Endothelial cell of umbilical vein (primary cell): ENCODE measurements at regions not wholly inside any gene's neighbourhood (a gene's known extent, or its start where the extent isn't known, plus 50 kb on each side); places are given as distances from the start of the nearest gene placed in this dataset.

Source experiments
- BruUV-seq: library from RNA; stranded (reverse); fragments of 400-500 nt; replicated peaks from 2 replicates; lab custom pipeline; 2021; lab: Mats Ljungman, UMichigan
- CTCF ChIA-PET: fragments of 300-600, 350-600 bp; sonication (Branson Sonifier 250); formaldehyde crosslinking; loops from one replicate; lab custom pipeline; 2021; ENCODE audit warnings: antibody characterized with exemption, inconsistent platforms; lab: Charles Lee
- POLR2A ChIA-PET: fragments of 300-600, 350-600 bp; sonication (Branson Sonifier 250); formaldehyde crosslinking; loops from one replicate; lab custom pipeline; 2021; ENCODE audit warnings: antibody characterized with exemption, inconsistent platforms; lab: Charles Lee
- DNase-seq: peaks from one replicate; pipeline ENCODE4 v3.0.0-alpha.2; 2011; ENCODE audit warnings: low read depth, low spot score
- FAIRE-seq: peaks from 2 replicates; lab custom pipeline; 2011; peaks lifted over from hg19 to GRCh38; lab: Jason Lieb, UNC
- H2AFZ ChIP-seq: 2 replicates; pipeline ENCODE4 v1.6.0; 2012; ENCODE audit warnings: low read depth, low read length, control low read depth, inconsistent platforms
- H3K27ac ChIP-seq: 2 replicates; pipeline ENCODE4 v1.5.1; 2011; ENCODE audit warnings: low read depth, mild to moderate bottlenecking, control low read depth, low read length, moderate library complexity; ENCODE audit not compliant: insufficient read depth
- H3K27me3 ChIP-seq, 2 experiments: 2 replicates each; pipeline versions ENCODE4 v1.6.0 to v1.6.1; 2011; ENCODE audit warnings: low read length in 2 of 2, mixed read lengths in 1 of 2; ENCODE audit not compliant: control insufficient read depth in 2 of 2, insufficient read depth in 2 of 2
- H3K36me3 ChIP-seq, 2 experiments: 2 replicates in 1 of 2; 3 replicates in 1 of 2; pipeline ENCODE4 v1.5.1; 2011; ENCODE audit warnings: low read length in 2 of 2, mild to moderate bottlenecking in 1 of 2, moderate library complexity in 1 of 2; ENCODE audit not compliant: control insufficient read depth in 2 of 2, insufficient read depth in 2 of 2; ENCODE audit errors: extremely low read depth in 1 of 2
- H3K4me1 ChIP-seq: 3 replicates; pipeline ENCODE4 v1.5.1; 2011; ENCODE audit warnings: mild to moderate bottlenecking, low read length; ENCODE audit not compliant: control insufficient read depth, insufficient read depth; ENCODE audit errors: extremely low read depth
- H3K4me2 ChIP-seq: 2 replicates; pipeline ENCODE4 v1.6.1; 2011; ENCODE audit warnings: low read length, control low read depth, mixed read lengths; ENCODE audit not compliant: insufficient read depth
- H3K4me3 ChIP-seq, 3 experiments: fragments of 200-600 bp in 1 of 3; sonication (generic), shearing (Covaris generic) in 1 of 3; replicated peaks in 1 of 3; 2 replicates each; pipeline ENCODE4 v1.5.1; 2011 to 2016; ENCODE audit warnings: control low read depth in 3 of 3, low read length in 3 of 3, mild to moderate bottlenecking in 2 of 3, inconsistent platforms in 1 of 3, low read depth in 1 of 3, moderate library complexity in 1 of 3; ENCODE audit not compliant: insufficient read depth in 1 of 3
- H3K79me2 ChIP-seq: 2 replicates; pipeline ENCODE4 v1.6.0; 2012; ENCODE audit warnings: low read length, inconsistent platforms; ENCODE audit not compliant: control insufficient read depth, insufficient read depth
- H3K9ac ChIP-seq: replicated peaks from 2 replicates; pipeline ENCODE3; 2011; ENCODE audit warnings: low read length, control low read depth; ENCODE audit not compliant: insufficient read depth; ENCODE audit errors: extremely low read depth
- H3K9me1 ChIP-seq: replicated peaks from 3 replicates; pipeline ENCODE4 v1.6.0; 2011; ENCODE audit warnings: mild to moderate bottlenecking, low read length; ENCODE audit not compliant: control insufficient read depth, insufficient read depth; ENCODE audit errors: extremely low read depth
- H3K9me3 ChIP-seq: replicated peaks from 2 replicates; pipeline ENCODE4 v1.5.1; 2012; ENCODE audit warnings: low read length, inconsistent platforms; ENCODE audit not compliant: control insufficient read depth, insufficient read depth
- H4K20me1 ChIP-seq: replicated peaks from 2 replicates; pipeline ENCODE3; 2011; ENCODE audit warnings: mild to moderate bottlenecking, low read length; ENCODE audit not compliant: control insufficient read depth, insufficient read depth; ENCODE audit errors: extremely low read depth
- CTCF ChIP-seq, 2 donors: IDR thresholded peaks; 1 replicate in 1 of 2; 2 replicates in 1 of 2; pipeline ENCODE4 v1.5.1; 2011; ENCODE audit warnings: low read length in 2 of 2, mild to moderate bottlenecking in 2 of 2, moderate library complexity in 2 of 2, control low read depth in 1 of 2, inconsistent platforms in 1 of 2, low read depth in 1 of 2; ENCODE audit not compliant: insufficient read depth in 1 of 2; ENCODE audit errors: extremely low read depth in 1 of 2
- EZH2 ChIP-seq: IDR thresholded peaks from 2 replicates; pipeline ENCODE4 v1.6.1; 2012; ENCODE audit warnings: borderline replicate concordance, low read depth, mild to moderate bottlenecking, moderate library complexity, low read length, inconsistent platforms; ENCODE audit not compliant: severe bottlenecking
- FOS ChIP-seq: IDR thresholded peaks from 2 replicates; pipeline ENCODE4 v1.6.1; 2011; ENCODE audit warnings: mild to moderate bottlenecking, low read length, moderate library complexity, borderline replicate concordance; ENCODE audit not compliant: insufficient read depth
- GATA2 ChIP-seq: IDR thresholded peaks from 2 replicates; pipeline ENCODE4 v1.7.0; 2011; ENCODE audit warnings: low read depth, mild to moderate bottlenecking, moderate library complexity, mixed read lengths, low read length; ENCODE audit not compliant: insufficient read length, insufficient read depth
- JUN ChIP-seq: IDR thresholded peaks from 2 replicates; pipeline ENCODE4 v1.6.1; 2011; ENCODE audit warnings: borderline replicate concordance, low read depth; ENCODE audit not compliant: insufficient read length, insufficient read depth
- MAX ChIP-seq: IDR thresholded peaks from 2 replicates; pipeline ENCODE4 v1.6.1; 2011; ENCODE audit not compliant: insufficient read depth, insufficient read length
- MYC ChIP-seq: IDR thresholded peaks from one replicate; pipeline ENCODE4 v1.6.1; 2011; ENCODE audit warnings: mild to moderate bottlenecking, low read depth, low read length
- POLR2A ChIP-seq: IDR thresholded peaks from 2 replicates; pipeline ENCODE4 v1.6.1; 2012; ENCODE audit warnings: low read depth, mild to moderate bottlenecking, control low read depth, low read length
- POLR2AphosphoS5 ChIP-seq: IDR thresholded peaks from 2 replicates; pipeline ENCODE4 v1.6.1; 2012; ENCODE audit warnings: low read depth, mild to moderate bottlenecking, control low read depth, low read length, moderate library complexity; ENCODE audit not compliant: insufficient read depth
- dilution Hi-C: fragments of 300-500 bp; cut with MboI; formaldehyde crosslinking; loops from one replicate; pipeline ENCODE4 v1.15.0; 2019; ENCODE audit warnings: low sequenced_read_pairs; ENCODE audit not compliant: extremely low pct_ligation_motif_present
- intact Hi-C: fragments of 100-400 bp; cut with micrococcal nuclease; formaldehyde crosslinking; loops from one replicate; pipeline ENCODE4 v1.10.0; 2022

GRCh38 chr3:117235304-117235703, 525.7 kb downstream of the TUSC7 start:
- H3K9me3 ChIP-seq = no peaks in the 10 kb centered on the region
- FAIRE-seq = no peak
- intact Hi-C loops = no loop called here

More at GRCh38 chr3:117235304-117235703, 525.7 kb downstream of the TUSC7 start:
- H3K27ac ChIP-seq = no peak overlapping the region
- H4K20me1 ChIP-seq = no peaks in the 10 kb centered on the region
- no peaks in the 10 kb centered on the region for H3K9me1 ChIP-seq
- H3K4me3 ChIP-seq = no peak overlapping the region
- H3K27me3 ChIP-seq = no peaks in the 10 kb centered on the region
- BruUV-seq = no TSS peak
- ChIA-PET CTCF (interaction anchor here (1.1 kb wide), 1 partner anchor 9 kb away, joined by 3 read pairs; no protein-coding TSS in a partner anchor), POLR2A (no interaction called here)
- no peak overlapping the region for H3K9ac ChIP-seq
- no peaks in the 10 kb centered on the region for H3K4me1 ChIP-seq
- no peak for TF ChIP-seq MYC
- TF ChIP-seq POLR2AphosphoS5 = no peak
- no peak for TF ChIP-seq GATA2
- TF ChIP-seq EZH2 = no peak
- TF ChIP-seq JUN = no peak
- no peak for TF ChIP-seq FOS
- TF ChIP-seq POLR2A = no peak
- no peak for TF ChIP-seq MAX
- TF ChIP-seq CTCF (IDR thresholded peaks at IDR 0.05; ENCODE audit: extremely low read depth in 1 of 2, insufficient read depth in 1 of 2, low read depth in 1 of 2, low read length in 2 of 2) = no peak
- no peaks in the 10 kb centered on the region for H3K79me2 ChIP-seq
- dilution Hi-C loops = no loop called here
- no peak overlapping the region for H2AFZ ChIP-seq
- H3K36me3 ChIP-seq = no peaks in the 10 kb centered on the region
- H3K4me2 ChIP-seq = no peak overlapping the region
- DNase-seq = no peak
